Cardiac fibroblast (primary cell): ENCODE measurements at regions not wholly inside any gene's neighbourhood (a gene's known extent, or its start where the extent isn't known, plus 50 kb on each side); places are given as distances from the start of the nearest gene placed in this dataset.

ENCODE experiments used
- DNase-seq, 2 donors: peaks; one replicate each; pipeline versions ENCODE4 v3.0.0 to v3.0.0-alpha.2; 2010; ENCODE audit warnings: low read depth in 2 of 2
- H3K4me3 ChIP-seq, 2 donors: replicated peaks in 1 of 2; 1 replicate in 1 of 2; 2 replicates in 1 of 2; pipeline ENCODE4 v1.5.1; 2011; ENCODE audit warnings: low read depth in 2 of 2, low read length in 2 of 2, mild to moderate bottlenecking in 2 of 2, moderate library complexity in 1 of 2
- TF ChIP-seq, protein P1 (sequence below): IDR thresholded peaks from one replicate; pipeline ENCODE4 v1.5.1; 2011; ENCODE audit warnings: low read depth, mild to moderate bottlenecking, low read length, inconsistent platforms

DNA sequence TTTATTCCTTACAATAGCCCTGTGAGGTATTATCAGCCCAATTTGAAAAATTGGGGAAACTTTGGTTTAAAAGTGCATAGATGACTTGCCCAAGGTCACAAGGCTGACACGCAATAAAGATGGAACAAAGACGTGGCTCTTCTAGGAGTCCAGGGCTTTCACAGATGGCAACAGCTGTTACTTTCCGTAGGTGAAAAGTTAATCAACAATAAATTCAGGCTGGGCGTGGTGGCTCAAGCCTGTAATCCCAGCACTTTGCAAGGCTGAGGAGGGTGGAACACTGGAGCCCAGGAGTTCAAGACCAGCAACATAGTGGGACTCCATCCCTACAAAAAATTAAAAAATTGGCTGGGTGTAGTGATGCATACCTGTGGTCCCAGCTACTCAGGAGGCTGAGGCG lies 87.8 kb upstream of the ATF3 start:
- no peak for DNase-seq
- TF ChIP-seq, protein P1, sequence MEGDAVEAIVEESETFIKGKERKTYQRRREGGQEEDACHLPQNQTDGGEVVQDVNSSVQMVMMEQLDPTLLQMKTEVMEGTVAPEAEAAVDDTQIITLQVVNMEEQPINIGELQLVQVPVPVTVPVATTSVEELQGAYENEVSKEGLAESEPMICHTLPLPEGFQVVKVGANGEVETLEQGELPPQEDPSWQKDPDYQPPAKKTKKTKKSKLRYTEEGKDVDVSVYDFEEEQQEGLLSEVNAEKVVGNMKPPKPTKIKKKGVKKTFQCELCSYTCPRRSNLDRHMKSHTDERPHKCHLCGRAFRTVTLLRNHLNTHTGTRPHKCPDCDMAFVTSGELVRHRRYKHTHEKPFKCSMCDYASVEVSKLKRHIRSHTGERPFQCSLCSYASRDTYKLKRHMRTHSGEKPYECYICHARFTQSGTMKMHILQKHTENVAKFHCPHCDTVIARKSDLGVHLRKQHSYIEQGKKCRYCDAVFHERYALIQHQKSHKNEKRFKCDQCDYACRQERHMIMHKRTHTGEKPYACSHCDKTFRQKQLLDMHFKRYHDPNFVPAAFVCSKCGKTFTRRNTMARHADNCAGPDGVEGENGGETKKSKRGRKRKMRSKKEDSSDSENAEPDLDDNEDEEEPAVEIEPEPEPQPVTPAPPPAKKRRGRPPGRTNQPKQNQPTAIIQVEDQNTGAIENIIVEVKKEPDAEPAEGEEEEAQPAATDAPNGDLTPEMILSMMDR, result no peak
- no peak overlapping the region for H3K4me3 ChIP-seq

DNA sequence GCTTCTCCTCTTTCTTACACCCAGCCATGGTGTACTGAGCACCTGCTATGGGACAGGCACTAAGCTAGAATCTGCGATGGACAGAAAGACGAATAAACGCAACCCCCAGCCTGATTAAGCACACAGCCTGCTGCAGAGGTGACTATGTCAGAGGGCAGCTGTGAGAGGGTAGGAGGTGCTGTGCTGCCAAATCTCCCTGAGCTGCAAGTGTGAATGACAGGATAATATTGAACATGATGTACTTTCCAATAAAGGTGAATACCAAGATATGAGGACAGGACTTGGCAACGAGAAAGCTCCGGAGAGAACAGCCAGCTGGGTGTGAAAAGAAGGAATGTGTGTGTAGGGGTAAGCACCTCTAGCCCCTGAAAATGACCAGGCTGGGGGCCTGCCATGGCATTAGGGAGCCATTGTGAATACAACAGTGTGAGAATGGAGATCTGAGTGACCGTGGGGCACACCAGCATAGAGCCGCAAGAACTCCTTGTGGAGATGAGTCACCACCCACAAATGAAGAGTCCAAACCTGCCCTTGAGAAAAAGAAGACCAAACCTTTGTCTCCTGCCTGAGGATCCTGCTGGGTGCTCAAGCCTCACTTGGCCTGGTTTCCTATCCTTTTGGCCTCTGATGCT lies 83.0 kb upstream of the ATF3 start:
- TF ChIP-seq, protein P1, result no peak
- peak in 1 of 2 donors; percentile 51 for DNase-seq
- H3K4me3 ChIP-seq, result no peak overlapping the region

DNA sequence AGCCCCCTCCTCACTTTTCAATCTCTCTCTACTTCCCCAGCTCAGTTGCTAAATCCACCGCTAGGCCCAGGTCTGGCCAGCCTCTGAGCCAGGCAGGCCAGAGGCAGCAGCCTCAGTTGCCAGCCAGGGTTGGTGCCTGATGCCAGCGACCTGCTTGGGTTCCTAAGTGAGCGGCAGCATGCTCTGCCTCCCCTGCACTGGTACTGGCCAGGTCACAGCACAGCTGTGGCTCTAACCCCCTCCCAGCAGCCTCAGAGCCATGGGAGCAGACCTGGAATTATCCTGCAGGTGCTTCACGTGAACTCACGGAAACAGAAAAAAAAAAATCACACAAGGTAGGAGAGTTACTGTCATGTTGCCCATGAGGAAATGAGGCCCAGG lies 82.5 kb upstream of the ATF3 start:
- TF ChIP-seq, protein P1, result no peak
- no peak for DNase-seq
- no peak overlapping the region for H3K4me3 ChIP-seq

DNA sequence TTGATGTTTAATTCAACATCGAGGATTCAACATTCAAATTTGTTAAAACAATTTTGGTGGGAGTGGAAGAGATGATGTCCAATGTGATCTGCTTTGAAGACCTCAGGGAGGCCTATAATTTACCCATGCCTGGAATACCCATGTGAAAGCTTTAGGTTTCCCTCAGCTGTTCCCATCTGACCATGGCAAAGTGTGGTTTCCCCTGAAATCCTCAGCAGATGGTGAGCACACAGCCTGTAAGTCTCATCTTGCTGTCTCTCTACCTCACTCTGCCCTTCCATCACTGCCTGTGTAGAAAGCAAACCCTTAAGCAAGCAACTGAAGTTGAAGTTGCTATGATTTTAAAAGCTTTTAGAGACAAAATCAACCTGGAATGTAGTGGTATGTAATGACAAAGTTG lies 80.1 kb upstream of the ATF3 start:
- TF ChIP-seq, protein P1, result no peak
- H3K4me3 ChIP-seq, result no peak overlapping the region
- no peak for DNase-seq

DNA sequence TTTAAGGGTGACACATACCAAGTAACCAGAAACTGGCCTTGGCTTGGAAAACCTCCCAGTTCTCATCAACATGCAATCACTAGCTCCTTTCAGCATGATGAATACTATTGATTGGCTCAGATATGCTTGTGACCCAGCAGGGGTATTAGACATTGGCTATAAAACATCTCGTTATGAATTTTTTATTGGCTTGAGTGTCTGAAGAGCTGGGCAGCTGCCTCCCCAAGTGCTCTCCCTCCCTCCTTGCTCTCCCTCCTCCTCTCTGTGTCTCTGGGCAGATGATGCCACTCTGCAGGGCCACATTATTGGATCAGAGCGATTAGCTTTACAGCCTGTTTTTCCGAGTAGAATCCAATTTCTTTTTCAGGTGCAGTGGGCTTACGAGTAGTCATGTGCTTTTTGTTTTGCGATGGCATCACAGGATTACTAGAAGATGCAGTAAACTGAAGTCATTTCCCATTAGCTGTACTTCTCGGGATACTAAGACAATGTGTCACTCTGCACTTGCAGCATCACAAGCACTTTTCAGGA lies 79.3 kb upstream of the ATF3 start:
- TF ChIP-seq, protein P1, result no peak
- DNase-seq, result peak in 1 of 2 donors; percentile 13
- no peak overlapping the region for H3K4me3 ChIP-seq

DNA sequence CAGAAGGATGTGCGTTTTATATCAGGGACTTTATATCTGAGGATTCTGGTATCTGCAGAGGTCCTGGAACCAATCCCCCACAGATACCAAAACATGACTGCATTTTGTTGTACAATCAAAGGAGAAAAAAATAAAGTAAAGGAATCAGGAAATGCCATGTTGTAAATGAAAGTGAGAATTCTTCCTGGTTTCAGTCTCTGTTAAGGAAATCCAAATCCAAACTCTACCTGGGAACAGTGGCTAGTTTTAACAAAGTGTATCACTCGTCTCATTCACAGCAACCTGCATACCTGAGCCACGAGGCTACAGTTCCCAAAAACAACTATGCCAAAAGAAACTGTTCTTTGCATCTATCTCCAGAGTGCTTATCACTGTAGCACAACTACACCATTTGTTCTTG lies 77.3 kb upstream of the ATF3 start:
- no peak for DNase-seq
- TF ChIP-seq, protein P1, result no peak
- no peak overlapping the region for H3K4me3 ChIP-seq

DNA sequence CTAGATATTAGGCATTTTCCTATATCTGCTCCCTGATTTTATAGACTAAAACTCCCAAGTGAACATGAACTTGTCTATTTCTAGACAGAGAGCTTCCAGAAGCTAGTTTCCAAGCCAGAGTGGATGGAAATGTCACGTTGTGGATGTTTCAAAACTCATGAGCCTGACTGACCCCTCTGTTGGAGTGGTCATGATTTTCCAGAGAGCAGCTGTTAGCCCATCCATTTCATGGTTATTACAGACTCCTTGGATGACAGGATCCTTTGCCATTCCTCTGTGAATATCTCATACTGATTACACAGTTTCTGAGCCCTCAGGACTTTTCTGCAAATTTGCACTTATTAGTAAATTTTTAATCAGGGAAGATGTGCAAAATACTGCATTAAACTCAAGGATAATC lies 76.8 kb upstream of the ATF3 start:
- H3K4me3 ChIP-seq, result no peak overlapping the region
- TF ChIP-seq, protein P1, result no peak
- DNase-seq, result no peak
